GM23248 (cell line): ENCODE measurements at regions not wholly inside any gene's neighbourhood (a gene's known extent, or its start where the extent isn't known, plus 50 kb on each side); places are given as distances from the start of the nearest gene placed in this dataset.

ENCODE experiments used
- DNase-seq: peaks from one replicate; pipeline ENCODE4 v3.0.0-alpha.2; 2015
- H2AFZ ChIP-seq: fragments of 200-600 bp; sonication (generic); 2 replicates; pipeline ENCODE4 v1.6.1; 2016; ENCODE audit warnings: antibody characterized with exemption
- H3F3A ChIP-seq: fragments of 200-600 bp; sonication (generic); 2 replicates; pipeline ENCODE4 v1.6.1; 2016; ENCODE audit warnings: mild to moderate bottlenecking, antibody characterized with exemption, mixed run types; ENCODE audit not compliant: insufficient read depth
- H3K27ac ChIP-seq: fragments of 200-600 bp; sonication (generic); 2 replicates; pipeline ENCODE4 v1.5.1; 2016; ENCODE audit warnings: mild to moderate bottlenecking
- H3K27me3 ChIP-seq: fragments of 200-600 bp; sonication (generic); replicated peaks from 2 replicates; pipeline ENCODE4 v1.6.1; 2016; ENCODE audit warnings: mild to moderate bottlenecking; ENCODE audit not compliant: insufficient read depth
- H3K36me3 ChIP-seq: fragments of 200-600 bp; sonication (generic); 2 replicates; pipeline ENCODE4 v1.6.1; 2016; ENCODE audit warnings: low read depth, mild to moderate bottlenecking
- H3K4me1 ChIP-seq: fragments of 200-600 bp; sonication (generic); 2 replicates; pipeline ENCODE4 v1.6.1; 2016; ENCODE audit warnings: mild to moderate bottlenecking; ENCODE audit not compliant: insufficient read depth
- H3K4me2 ChIP-seq: fragments of 200-600 bp; sonication (generic); one replicate; pipeline ENCODE4 v1.6.1; 2016; ENCODE audit warnings: mild to moderate bottlenecking; ENCODE audit not compliant: unreplicated experiment
- H3K4me3 ChIP-seq: fragments of 200-600 bp; sonication (generic); 2 replicates; pipeline ENCODE4 v1.5.1; 2016; ENCODE audit warnings: mild to moderate bottlenecking
- H3K79me2 ChIP-seq: fragments of 200-600 bp; sonication (generic); 2 replicates; pipeline ENCODE4 v1.6.1; 2016; ENCODE audit warnings: mild to moderate bottlenecking; ENCODE audit not compliant: insufficient read depth
- H3K9ac ChIP-seq: fragments of 200-600 bp; sonication (generic); 2 replicates; pipeline ENCODE4 v1.6.1; 2016; ENCODE audit warnings: mild to moderate bottlenecking
- H3K9me2 ChIP-seq: fragments of 200-600 bp; sonication (generic); 2 replicates; pipeline ENCODE4 v1.6.1; 2016; ENCODE audit warnings: mixed run types, mild to moderate bottlenecking, moderate library complexity; ENCODE audit not compliant: insufficient read depth
- H3K9me3 ChIP-seq: fragments of 200-600 bp; sonication (generic); one replicate; pipeline ENCODE4 v1.6.1; 2017; ENCODE audit warnings: low read depth
- H4K20me1 ChIP-seq: fragments of 200-600 bp; sonication (generic); 2 replicates; pipeline ENCODE4 v1.6.0; 2016; ENCODE audit not compliant: insufficient read depth
- EZH2 ChIP-seq: fragments of 200-600 bp; sonication (generic); IDR thresholded peaks from 2 replicates; pipeline ENCODE4 v1.6.1; 2018; ENCODE audit warnings: antibody characterized with exemption, mild to moderate bottlenecking; ENCODE audit not compliant: insufficient read depth, poor library complexity, severe bottlenecking
- EZH2phosphoT487 ChIP-seq: fragments of 200-600 bp; sonication (generic); IDR thresholded peaks from 2 replicates; pipeline ENCODE4 v1.6.1; 2018; ENCODE audit warnings: antibody characterized with exemption, moderate library complexity, mild to moderate bottlenecking, low read depth; ENCODE audit not compliant: insufficient read depth
- WGBS, 2 experiments: methylation state at CpG; one replicate each; pipeline ENCODE4 v1.1.6; 2015 to 2017; ENCODE audit warnings: low lambda C conversion rate in 2 of 2, low coverage in 1 of 2; ENCODE audit errors: missing lambda C conversion rate in 2 of 2; 5-methylcytosine and 5-hydroxymethylcytosine counted together
- in situ Hi-C: fragments of 300-500 bp; cut with MboI; formaldehyde crosslinking; loops from 2 replicates; pipeline ENCODE4 v1.15.0; 2020

- WGBS, 2 experiments, result 4 to 7% methylated on average over 1 of the region's 1 CpG
- H3F3A ChIP-seq, result no peaks in the 10 kb centered on the region
Measured at GRCh38 chr5:84637662-84638375, 253.1 kb upstream of the EDIL3 start.

GRCh38 chr5:84635235-84636055 lies 250.8 kb upstream of the EDIL3 start:
- Histone ChIP-seq H3K4me3 (no peak overlapping the region), H3K27me3 (no peaks in the 10 kb centered on the region), H3K9ac (no peak overlapping the region), H3K79me2 (no peaks in the 10 kb centered on the region), H4K20me1 (no peaks in the 10 kb centered on the region), H3K4me1 (no peaks in the 10 kb centered on the region), H3K9me2 (no peaks in the 10 kb centered on the region), H3F3A (no peaks in the 10 kb centered on the region), H3K27ac (no peak overlapping the region), H3K4me2 (no peak overlapping the region), H3K9me3 (no peaks in the 10 kb centered on the region), H3K36me3 (no peaks in the 10 kb centered on the region), H2AFZ (no peak overlapping the region)
- WGBS, 2 experiments, result 59 to 65% methylated on average over 21 to 22 of the region's 22 CpGs
- DNase-seq, result no peak
- in situ Hi-C loops, result no loop called here
- TF ChIP-seq EZH2phosphoT487, result no peak

More at GRCh38 chr5:84637662-84638375, 253.1 kb upstream of the EDIL3 start:
- in situ Hi-C loops, result no loop called here
- Histone ChIP-seq H3K36me3 (no peaks in the 10 kb centered on the region), H2AFZ (no peak overlapping the region), H4K20me1 (no peaks in the 10 kb centered on the region), H3K4me3 (no peak overlapping the region), H3K4me2 (no peak overlapping the region), H3K4me1 (no peaks in the 10 kb centered on the region), H3K27me3 (no peaks in the 10 kb centered on the region), H3K79me2 (no peaks in the 10 kb centered on the region), H3K27ac (no peak overlapping the region), H3K9ac (no peak overlapping the region), H3K9me2 (no peaks in the 10 kb centered on the region), H3K9me3 (no peaks in the 10 kb centered on the region)
- no peak for TF ChIP-seq EZH2
- TF ChIP-seq EZH2phosphoT487, result no peak
- DNase-seq, result no peak

GRCh38 chr5:84634256-84634655 lies 249.6 kb upstream of the EDIL3 start:
- no peak overlapping the region for H3K27ac ChIP-seq
- H3K4me2 ChIP-seq, result no peak overlapping the region
- H3K9me3 ChIP-seq, result no peaks in the 10 kb centered on the region
- no peaks in the 10 kb centered on the region for H3K79me2 ChIP-seq
- 48 to 49% methylated on average over 11 of the region's 11 CpGs for WGBS, 2 experiments
- in situ Hi-C loops, result no loop called here
- no peaks in the 10 kb centered on the region for H3K4me1 ChIP-seq
- no peaks in the 10 kb centered on the region for H3K27me3 ChIP-seq
- no peaks in the 10 kb centered on the region for H3F3A ChIP-seq
- no peaks in the 10 kb centered on the region for H3K9me2 ChIP-seq
- H3K9ac ChIP-seq, result no peak overlapping the region
- no peak for DNase-seq
- H3K4me3 ChIP-seq, result no peak overlapping the region
- H3K36me3 ChIP-seq, result no peaks in the 10 kb centered on the region
- no peak overlapping the region for H2AFZ ChIP-seq
- TF ChIP-seq EZH2, result no peak
- TF ChIP-seq EZH2phosphoT487, result no peak
- H4K20me1 ChIP-seq, result no peaks in the 10 kb centered on the region

GRCh38 chr5:84632418-84632817 lies 247.7 kb upstream of the EDIL3 start:
- in situ Hi-C loops, result no loop called here

More at GRCh38 chr5:84632418-84632817, 247.7 kb upstream of the EDIL3 start:
- H2AFZ ChIP-seq, result no peak overlapping the region
- no peaks in the 10 kb centered on the region for H3K9me3 ChIP-seq
- H3K9me2 ChIP-seq, result no peaks in the 10 kb centered on the region
- H3K4me2 ChIP-seq, result no peak overlapping the region
- no peaks in the 10 kb centered on the region for H3K79me2 ChIP-seq
- no peaks in the 10 kb centered on the region for H3F3A ChIP-seq
- H4K20me1 ChIP-seq, result no peaks in the 10 kb centered on the region
- H3K27ac ChIP-seq, result no peak overlapping the region
- TF ChIP-seq EZH2 (no peak), EZH2phosphoT487 (no peak)
- H3K4me1 ChIP-seq, result no peaks in the 10 kb centered on the region
- no peak for DNase-seq
- no peak overlapping the region for H3K9ac ChIP-seq
- WGBS, 2 experiments, result 39 to 49% methylated on average over 3 of the region's 3 CpGs
- H3K36me3 ChIP-seq, result no peaks in the 10 kb centered on the region
- H3K4me3 ChIP-seq, result no peak overlapping the region
- H3K27me3 ChIP-seq, result no peaks in the 10 kb centered on the region
